ENCODE measurements at regions not wholly inside any gene's neighbourhood (a gene's known extent, or its start where the extent isn't known, plus 50 kb on each side); places are given as distances from the start of the nearest gene placed in this dataset.

DNA sequence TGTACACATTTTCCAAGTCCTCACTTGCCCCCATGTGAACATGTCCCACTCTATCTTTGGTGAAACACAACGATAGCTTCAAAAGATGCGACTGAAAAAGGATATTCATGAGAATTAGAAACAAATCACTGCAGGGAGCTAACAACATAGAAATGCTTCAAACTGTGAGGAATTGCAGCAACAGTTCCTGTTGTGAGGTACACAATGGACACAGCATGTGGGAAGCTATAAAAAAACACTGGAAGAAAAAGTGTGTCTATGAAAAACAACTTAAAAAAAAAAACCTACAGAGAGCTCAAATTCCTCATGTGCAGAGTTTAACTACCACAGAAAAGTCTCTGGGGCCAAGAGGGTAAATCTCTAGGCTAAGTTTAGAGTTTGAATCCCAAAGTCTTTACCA is 51.6 kb upstream of the BLTP1 start:
- Histone ChIP-seq H3K9me2 (replicated peaks; ENCODE audit: low read length) (no peaks in the 10 kb centered on the region), H3K36me3 (ENCODE audit: low read depth, low read length) (no peaks in the 10 kb centered on the region), H3K4me3 (ENCODE audit: low read length) (no peak overlapping the region), H3K9ac (ENCODE audit: low read length) (no peak overlapping the region), H2AFZ (ENCODE audit: low read length) (no peak overlapping the region), H3F3A (ENCODE audit: low read length, unreplicated experiment) (no peaks in the 10 kb centered on the region), H4K20me1 (ENCODE audit: low read length) (no peaks in the 10 kb centered on the region), H3K27ac (ENCODE audit: low read length) (no peak overlapping the region), H3K79me2 (ENCODE audit: low read length) (no peaks in the 10 kb centered on the region), H3K27me3 (ENCODE audit: low read length) (no peaks in the 10 kb centered on the region), H3K4me1 (ENCODE audit: insufficient read depth, low read length) (no peaks in the 10 kb centered on the region), H3K9me3 (ENCODE audit: low read length) (no peaks in the 10 kb centered on the region), H3K4me2 (ENCODE audit: low read length) (no peak overlapping the region)
- ChIA-PET POLR2A (ENCODE audit: unreplicated experiment) (no interaction called here), CTCF (no interaction called here)
- TF ChIP-seq EZH2phosphoT487 (IDR thresholded peaks at IDR 0.05; ENCODE audit: borderline replicate concordance, low read length): no peak
- TF ChIP-seq EZH2 (IDR thresholded peaks at IDR 0.05; ENCODE audit: low read length, unreplicated experiment): no peak
- TF ChIP-seq, protein P1, sequence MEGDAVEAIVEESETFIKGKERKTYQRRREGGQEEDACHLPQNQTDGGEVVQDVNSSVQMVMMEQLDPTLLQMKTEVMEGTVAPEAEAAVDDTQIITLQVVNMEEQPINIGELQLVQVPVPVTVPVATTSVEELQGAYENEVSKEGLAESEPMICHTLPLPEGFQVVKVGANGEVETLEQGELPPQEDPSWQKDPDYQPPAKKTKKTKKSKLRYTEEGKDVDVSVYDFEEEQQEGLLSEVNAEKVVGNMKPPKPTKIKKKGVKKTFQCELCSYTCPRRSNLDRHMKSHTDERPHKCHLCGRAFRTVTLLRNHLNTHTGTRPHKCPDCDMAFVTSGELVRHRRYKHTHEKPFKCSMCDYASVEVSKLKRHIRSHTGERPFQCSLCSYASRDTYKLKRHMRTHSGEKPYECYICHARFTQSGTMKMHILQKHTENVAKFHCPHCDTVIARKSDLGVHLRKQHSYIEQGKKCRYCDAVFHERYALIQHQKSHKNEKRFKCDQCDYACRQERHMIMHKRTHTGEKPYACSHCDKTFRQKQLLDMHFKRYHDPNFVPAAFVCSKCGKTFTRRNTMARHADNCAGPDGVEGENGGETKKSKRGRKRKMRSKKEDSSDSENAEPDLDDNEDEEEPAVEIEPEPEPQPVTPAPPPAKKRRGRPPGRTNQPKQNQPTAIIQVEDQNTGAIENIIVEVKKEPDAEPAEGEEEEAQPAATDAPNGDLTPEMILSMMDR (conservative IDR thresholded peaks at IDR 0.05; ENCODE audit: low read depth, low read length): no peak
- DNase-seq (no peak), ATAC-seq (no peak)
- no TSS peak for BruUV-seq (replicated peaks)
- intact Hi-C loops (cut with micrococcal nuclease): no loop called here

DNA sequence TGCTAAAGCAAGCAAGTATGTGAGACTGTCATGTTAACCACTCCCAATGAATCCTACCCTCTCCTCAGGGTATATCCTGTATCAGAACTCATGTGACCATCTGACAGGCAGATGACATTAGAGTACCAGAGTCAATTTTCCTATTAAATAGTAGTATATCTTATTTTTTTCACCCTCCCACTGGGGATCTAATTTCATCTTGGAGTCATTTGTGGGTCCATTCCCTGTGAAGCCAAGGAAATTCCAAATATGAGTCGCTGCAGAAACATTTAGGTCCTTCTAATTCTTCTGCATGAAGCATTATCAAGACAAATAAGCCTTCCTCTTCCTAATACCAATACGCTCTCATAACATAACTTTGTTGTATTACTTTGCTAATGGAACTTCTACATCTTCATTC is 52.2 kb upstream of the BLTP1 start:
- H3K36me3 ChIP-seq (ENCODE audit: low read depth, low read length): no peaks in the 10 kb centered on the region
- no TSS peak for BruUV-seq (replicated peaks)
- intact Hi-C loops (cut with micrococcal nuclease): no loop called here
- H2AFZ ChIP-seq (ENCODE audit: low read length): no peak overlapping the region
- no peak overlapping the region for H3K4me3 ChIP-seq (ENCODE audit: low read length)
- ChIA-PET CTCF (no interaction called here), POLR2A (ENCODE audit: unreplicated experiment) (no interaction called here)
- H3K4me1 ChIP-seq (ENCODE audit: insufficient read depth, low read length): no peaks in the 10 kb centered on the region
- H4K20me1 ChIP-seq (ENCODE audit: low read length): no peaks in the 10 kb centered on the region
- no peak overlapping the region for H3K9ac ChIP-seq (ENCODE audit: low read length)
- H3K9me3 ChIP-seq (ENCODE audit: low read length): no peaks in the 10 kb centered on the region
- H3F3A ChIP-seq (ENCODE audit: low read length, unreplicated experiment): no peaks in the 10 kb centered on the region
- DNase-seq (peak; percentile 52), ATAC-seq (peak; percentile 65)
- H3K27me3 ChIP-seq (ENCODE audit: low read length): no peaks in the 10 kb centered on the region
- H3K79me2 ChIP-seq (ENCODE audit: low read length): no peaks in the 10 kb centered on the region
- no peak overlapping the region for H3K4me2 ChIP-seq (ENCODE audit: low read length)
- no peaks in the 10 kb centered on the region for H3K9me2 ChIP-seq (replicated peaks; ENCODE audit: low read length)
- no peak for TF ChIP-seq EZH2 (IDR thresholded peaks at IDR 0.05; ENCODE audit: low read length, unreplicated experiment)
- TF ChIP-seq EZH2phosphoT487 (IDR thresholded peaks at IDR 0.05; ENCODE audit: borderline replicate concordance, low read length): no peak
- TF ChIP-seq, protein P1 (conservative IDR thresholded peaks at IDR 0.05; ENCODE audit: low read depth, low read length): no peak
- no peak overlapping the region for H3K27ac ChIP-seq (ENCODE audit: low read length)

DNA sequence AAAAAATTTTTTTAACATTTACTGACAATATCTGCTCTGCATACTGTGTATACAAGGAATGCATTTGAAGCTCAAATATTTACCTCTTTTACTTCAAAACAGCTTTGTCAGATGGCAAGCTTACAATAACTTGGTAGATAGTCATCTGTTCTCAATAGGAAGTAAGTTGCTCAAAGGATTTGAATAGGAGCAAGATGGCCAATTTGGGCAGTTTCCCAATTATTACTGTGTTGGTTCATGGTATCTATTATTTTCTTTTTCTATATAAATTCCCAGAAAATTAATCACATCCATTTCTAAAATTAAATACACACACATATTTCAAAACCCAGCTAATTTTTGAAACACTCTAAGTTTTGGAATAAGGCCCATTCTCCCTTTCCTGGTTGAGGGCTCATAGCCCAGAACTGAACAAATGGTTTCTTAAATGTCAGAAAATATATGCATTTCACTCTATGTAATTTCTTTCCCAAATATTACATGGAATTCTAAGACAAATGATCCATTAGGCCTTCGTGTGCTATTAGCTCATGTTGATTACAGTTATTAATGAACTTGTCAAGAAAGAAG is 60.2 kb upstream of the BLTP1 start:
- no peak overlapping the region for H3K4me3 ChIP-seq (ENCODE audit: low read length)
- no peaks in the 10 kb centered on the region for H3F3A ChIP-seq (ENCODE audit: low read length, unreplicated experiment)
- H3K9me2 ChIP-seq (replicated peaks; ENCODE audit: low read length): no peaks in the 10 kb centered on the region
- no peak for ATAC-seq
- H3K4me2 ChIP-seq (ENCODE audit: low read length): no peak overlapping the region
- no TSS peak for BruUV-seq (replicated peaks)
- POLR2A ChIA-PET (ENCODE audit: unreplicated experiment): no interaction called here
- H2AFZ ChIP-seq (ENCODE audit: low read length): no peak overlapping the region
- no peak overlapping the region for H3K9ac ChIP-seq (ENCODE audit: low read length)
- no peak for DNase-seq
- no peaks in the 10 kb centered on the region for H3K36me3 ChIP-seq (ENCODE audit: low read depth, low read length)
- no peaks in the 10 kb centered on the region for H3K9me3 ChIP-seq (ENCODE audit: low read length)
- H3K79me2 ChIP-seq (ENCODE audit: low read length): no peaks in the 10 kb centered on the region
- intact Hi-C loops (cut with micrococcal nuclease): no loop called here
- H3K27me3 ChIP-seq (ENCODE audit: low read length): no peaks in the 10 kb centered on the region
- TF ChIP-seq EZH2 (IDR thresholded peaks at IDR 0.05; ENCODE audit: low read length, unreplicated experiment): no peak
- TF ChIP-seq EZH2phosphoT487 (IDR thresholded peaks at IDR 0.05; ENCODE audit: borderline replicate concordance, low read length): no peak
- TF ChIP-seq, protein P1 (conservative IDR thresholded peaks at IDR 0.05; ENCODE audit: low read depth, low read length): no peak
- no peak overlapping the region for H3K27ac ChIP-seq (ENCODE audit: low read length)
- no peaks in the 10 kb centered on the region for H3K4me1 ChIP-seq (ENCODE audit: insufficient read depth, low read length)
- no peaks in the 10 kb centered on the region for H4K20me1 ChIP-seq (ENCODE audit: low read length)
- CTCF ChIA-PET: no interaction called here

Data from PC-3 (cell line).